ENCODE measurements at regions not wholly inside any gene's neighbourhood (a gene's known extent, or its start where the extent isn't known, plus 50 kb on each side); places are given as distances from the start of the nearest gene placed in this dataset.

GRCh38 chr7:52897713-52898112 lies 137.7 kb upstream of the POM121L12 start:
- no peak for DNase-seq (ENCODE audit: low read depth in 1 of 2, low spot score in 1 of 2)

DNA sequence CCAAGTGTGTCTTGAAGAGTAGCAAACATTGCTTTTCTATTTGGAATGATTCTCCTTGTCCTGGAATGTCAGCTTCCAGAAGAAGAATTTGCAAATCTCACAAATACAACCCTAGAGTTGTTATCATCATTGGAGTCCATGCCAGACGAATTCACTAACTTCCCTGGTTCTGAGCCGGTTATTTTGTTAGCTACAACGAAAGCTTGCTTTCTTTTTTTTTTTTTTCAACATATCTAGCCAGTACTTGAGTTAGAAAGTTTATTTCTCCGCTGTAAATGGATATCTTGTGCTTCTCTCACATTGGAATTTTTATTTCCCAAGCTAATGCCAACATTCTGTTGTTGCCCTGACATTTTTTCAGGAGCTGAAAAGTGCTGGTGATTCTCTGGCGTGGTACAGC lies 138.1 kb upstream of the POM121L12 start:
- no peak for DNase-seq (ENCODE audit: low read depth in 1 of 2, low spot score in 1 of 2)

- no peak for DNase-seq (ENCODE audit: low read depth in 1 of 2, low spot score in 1 of 2)
Measured at GRCh38 chr7:52877240-52877639, 158.2 kb upstream of the POM121L12 start.

DNA sequence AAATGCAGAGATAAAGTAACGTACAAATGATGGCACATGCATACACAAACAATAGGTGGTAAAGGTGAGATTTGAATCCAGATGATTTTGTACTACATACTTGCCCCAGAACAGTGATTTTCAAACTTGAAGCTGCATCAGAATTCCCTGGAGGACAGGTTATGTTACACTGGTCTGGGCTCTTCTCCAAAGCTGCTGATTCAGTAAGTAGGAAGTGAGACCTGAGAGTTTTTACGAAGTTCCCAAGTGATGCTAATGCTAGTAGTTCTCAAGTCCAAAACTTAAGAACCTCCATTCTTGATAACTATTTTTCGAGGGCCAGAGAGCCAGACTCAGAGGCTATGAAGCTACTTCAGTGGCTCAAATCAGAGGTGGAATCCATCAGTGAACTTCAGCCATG lies 159.0 kb upstream of the POM121L12 start:
- no peak for DNase-seq (ENCODE audit: low read depth in 1 of 2, low spot score in 1 of 2)

- DNase-seq (ENCODE audit: low read depth in 1 of 2, low spot score in 1 of 2): no peak
Measured at GRCh38 chr7:52863652-52864051, 171.8 kb upstream of the POM121L12 start.

GRCh38 chr7:52862321-52862720 lies 173.1 kb upstream of the POM121L12 start:
- no peak for DNase-seq (ENCODE audit: low read depth in 1 of 2, low spot score in 1 of 2)

DNA sequence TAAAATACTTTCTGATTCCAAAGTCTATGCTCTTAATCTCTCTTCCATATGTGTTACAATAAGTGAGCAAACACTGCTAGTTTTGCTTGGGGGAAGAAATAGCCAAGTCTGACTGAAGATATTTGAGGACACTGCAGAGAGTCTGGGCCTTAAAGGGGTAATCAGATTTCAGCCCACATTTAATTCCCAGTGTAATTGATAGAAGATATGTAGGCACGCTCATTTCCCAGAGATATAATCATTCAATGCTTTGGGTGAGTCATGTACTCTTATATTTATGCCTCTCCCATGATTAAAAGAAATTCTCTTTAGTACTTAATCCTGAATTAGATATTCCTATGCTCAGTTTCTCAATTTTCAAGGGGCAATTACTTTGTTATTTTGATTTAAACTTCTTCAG lies 178.1 kb upstream of the POM121L12 start:
- DNase-seq (ENCODE audit: low read depth in 1 of 2, low spot score in 1 of 2): no peak

GRCh38 chr7:52854681-52855080 lies 180.8 kb upstream of the POM121L12 start:
- no peak for DNase-seq (ENCODE audit: low read depth in 1 of 2, low spot score in 1 of 2)

GRCh38 chr7:52851547-52851946 lies 183.9 kb upstream of the POM121L12 start:
- no peak for DNase-seq (ENCODE audit: low read depth in 1 of 2, low spot score in 1 of 2)

- DNase-seq (ENCODE audit: low read depth in 1 of 2, low spot score in 1 of 2): no peak
Measured at GRCh38 chr7:52843436-52843835, 192.0 kb upstream of the POM121L12 start.

- DNase-seq (ENCODE audit: low read depth in 1 of 2, low spot score in 1 of 2): no peak
Measured at GRCh38 chr7:52842202-52842900, 193.1 kb upstream of the POM121L12 start.

DNA sequence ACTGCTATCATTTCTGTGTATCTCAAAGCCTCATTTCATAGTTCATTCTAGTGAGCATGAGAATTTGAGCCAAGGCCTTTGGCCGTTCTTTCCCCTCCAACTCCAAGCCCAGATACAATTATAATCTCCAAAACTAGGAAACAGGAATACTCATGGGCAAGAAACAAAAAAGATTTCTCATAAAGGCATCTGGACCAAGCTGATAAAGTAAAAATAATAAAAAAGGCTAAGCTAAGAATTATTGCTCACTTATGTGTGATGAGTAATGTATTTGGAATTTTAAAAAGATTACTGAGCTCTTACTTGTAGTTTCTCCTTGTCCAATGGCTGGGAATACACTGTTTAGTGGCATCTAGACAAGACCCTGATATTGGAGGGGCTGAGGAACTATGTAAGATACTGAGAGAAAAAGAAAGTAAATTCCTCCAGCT lies 196.4 kb upstream of the POM121L12 start:
- no peak for DNase-seq (ENCODE audit: low read depth in 1 of 2, low spot score in 1 of 2)

GRCh38 chr7:52831321-52831720 lies 204.1 kb upstream of the POM121L12 start:
- no peak for DNase-seq (ENCODE audit: low read depth in 1 of 2, low spot score in 1 of 2)

DNA sequence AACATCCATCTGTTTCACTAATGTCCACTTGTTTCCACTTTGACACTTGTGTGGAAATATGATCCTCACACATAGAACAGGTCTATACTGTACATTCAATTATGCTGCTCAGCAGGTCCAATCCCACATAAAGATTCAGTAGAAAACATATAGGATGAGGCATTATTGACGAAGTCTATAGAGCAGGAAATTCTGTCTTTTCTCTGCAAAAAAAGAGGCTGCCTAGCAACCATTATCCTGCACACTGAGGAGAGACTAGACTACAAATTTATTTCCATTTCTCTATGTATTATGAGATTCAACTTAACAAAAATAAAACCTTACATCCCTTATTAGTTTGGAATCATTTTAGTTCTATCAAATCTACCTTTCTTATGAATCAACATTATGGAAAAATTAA lies 204.6 kb upstream of the POM121L12 start:
- DNase-seq (ENCODE audit: low read depth in 1 of 2, low spot score in 1 of 2): no peak

GRCh38 chr7:52826515-52827265 lies 208.7 kb upstream of the POM121L12 start:
- DNase-seq (ENCODE audit: low read depth in 1 of 2, low spot score in 1 of 2): no peak

GRCh38 chr7:52825611-52826010 lies 209.8 kb upstream of the POM121L12 start:
- DNase-seq (ENCODE audit: low read depth in 1 of 2, low spot score in 1 of 2): no peak

DNA sequence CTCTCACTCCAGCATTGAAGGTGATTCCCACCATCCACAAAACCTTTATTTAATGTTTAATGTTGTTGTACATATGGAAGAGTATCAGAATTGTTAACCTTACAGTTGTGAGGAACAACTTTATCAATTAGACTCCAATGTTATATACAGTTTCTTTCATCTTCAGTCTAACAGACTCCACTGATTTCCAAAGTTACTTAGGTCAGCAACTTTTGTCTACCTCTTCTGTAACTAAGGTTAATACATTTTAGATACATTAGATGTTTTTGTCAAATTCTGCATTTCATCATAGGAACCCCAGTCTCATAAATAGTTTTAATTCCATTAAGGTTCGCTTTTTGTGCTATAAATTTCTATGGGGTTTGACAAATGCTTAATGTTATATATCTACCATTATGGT lies 223.9 kb upstream of the POM121L12 start:
- no peak for DNase-seq (ENCODE audit: low read depth in 1 of 2, low spot score in 1 of 2)

- no peak for DNase-seq (ENCODE audit: low read depth in 1 of 2, low spot score in 1 of 2)
Measured at GRCh38 chr7:52799817-52800216, 235.6 kb upstream of the POM121L12 start.

GRCh38 chr7:52797801-52798200 lies 237.6 kb upstream of the POM121L12 start:
- no peak for DNase-seq (ENCODE audit: low read depth in 1 of 2, low spot score in 1 of 2)

DNA sequence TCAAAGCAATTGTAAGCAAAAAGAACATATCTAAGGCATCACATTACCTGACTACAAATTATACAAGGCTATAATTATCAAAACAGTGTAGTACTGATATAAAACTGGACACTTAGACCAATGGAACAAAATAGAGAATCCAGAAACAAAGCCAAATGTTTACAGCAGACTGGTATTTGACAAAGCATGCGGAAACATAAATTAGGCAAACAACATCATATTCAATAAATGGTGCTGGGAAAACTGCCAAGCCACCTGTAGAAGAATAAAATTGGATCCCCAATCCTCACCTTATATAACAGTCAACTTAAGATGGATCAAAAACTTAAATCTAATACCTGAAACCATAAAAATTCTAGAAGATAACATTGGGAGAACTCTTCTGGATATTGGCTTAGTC lies 240.8 kb upstream of the POM121L12 start:
- no peak for DNase-seq (ENCODE audit: low read depth in 1 of 2, low spot score in 1 of 2)

DNA sequence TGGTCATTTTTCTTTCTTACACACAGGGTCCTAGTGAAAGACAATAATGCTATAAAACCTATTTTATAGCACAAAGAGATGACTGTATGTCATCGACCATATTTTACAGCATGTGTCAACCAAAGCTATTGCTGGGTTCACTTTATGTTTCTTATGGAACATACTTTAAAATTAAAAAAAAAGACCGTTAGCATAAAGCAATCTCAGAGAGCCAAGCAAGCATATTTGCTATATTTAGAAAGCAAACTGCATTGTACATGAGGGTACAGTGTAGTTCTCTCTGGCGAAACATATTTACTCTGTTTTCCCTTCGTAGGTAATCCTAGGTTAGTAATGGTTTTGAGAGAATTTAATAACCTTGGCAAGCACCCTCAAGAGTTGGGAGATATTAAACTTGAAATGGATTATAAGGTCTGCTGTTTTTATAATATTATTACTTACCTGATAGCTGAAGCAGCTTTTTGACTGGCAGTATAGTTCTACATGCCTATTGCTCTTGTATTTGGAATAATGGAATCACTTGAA lies 244.2 kb upstream of the POM121L12 start:
- no peak for DNase-seq (ENCODE audit: low read depth in 1 of 2, low spot score in 1 of 2)

DNA sequence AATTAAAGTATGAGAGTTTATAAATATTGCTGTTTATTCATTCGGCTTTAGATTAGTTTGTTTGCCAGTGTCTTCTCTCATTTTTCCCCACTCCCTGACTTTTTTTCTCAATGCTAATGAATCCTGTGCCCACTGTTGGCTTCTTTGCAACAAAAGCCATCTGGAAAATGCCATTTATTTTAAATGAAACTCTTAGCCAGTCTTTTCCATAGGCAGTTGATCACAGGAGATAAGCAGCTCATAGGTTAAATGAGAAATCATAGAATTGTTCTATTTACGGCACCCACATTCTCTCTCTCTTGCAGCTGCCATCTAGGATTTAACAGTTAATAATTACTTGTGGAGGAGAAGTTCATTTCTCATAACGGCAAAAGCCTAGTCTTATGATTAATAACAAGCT lies 249.3 kb upstream of the POM121L12 start:
- no peak for DNase-seq (ENCODE audit: low read depth in 1 of 2, low spot score in 1 of 2)

DNA sequence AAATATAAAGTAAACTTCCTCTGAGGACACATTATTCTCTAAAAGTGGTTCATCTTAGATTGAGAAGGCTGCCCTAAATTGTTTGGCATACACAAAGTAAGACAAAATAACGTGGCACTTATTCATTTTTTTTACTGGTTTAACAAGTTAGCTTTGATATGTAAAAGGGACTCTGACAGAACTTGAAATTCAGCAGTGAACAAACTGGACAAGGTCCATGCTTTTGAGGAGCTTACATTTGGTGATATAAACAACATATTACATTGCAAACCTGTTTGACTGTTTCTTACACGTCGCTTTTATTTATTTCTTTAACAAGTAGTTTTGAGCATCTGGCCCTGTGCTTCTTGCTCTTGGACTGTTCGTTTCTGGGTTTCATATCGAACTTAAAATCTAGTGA lies 253.1 kb upstream of the POM121L12 start:
- DNase-seq (ENCODE audit: low read depth in 1 of 2, low spot score in 1 of 2): no peak
